ENCODE measurements at regions not wholly inside any gene's neighbourhood (a gene's known extent, or its start where the extent isn't known, plus 50 kb on each side); places are given as distances from the start of the nearest gene placed in this dataset.

- 30 to 32% methylated on average over 14 of the region's 14 CpGs for WGBS, 2 experiments
- Histone ChIP-seq H3K9me3 (ENCODE audit: control insufficient read depth, low read length) (no peaks in the 10 kb centered on the region), H3K27ac (ENCODE audit: insufficient read depth, low read depth, low read length, poor library complexity, severe bottlenecking) (peak overlapping the region; percentile 83), H3K27me3 (ENCODE audit: control insufficient read depth, insufficient read depth, low read length, poor library complexity, severe bottlenecking) (no peaks in the 10 kb centered on the region), H3K4me1 (ENCODE audit: control insufficient read depth, insufficient read depth, low read length) (peaks cover 48% of the 10 kb centered on the region), H3K4me3 (ENCODE audit: insufficient read depth, low read depth, low read length) (no peak overlapping the region), H3K36me3 (ENCODE audit: control insufficient read depth, insufficient read depth, low read length) (no peaks in the 10 kb centered on the region)
These were observed 106.4 kb upstream of the SESN3 start for GRCh38 chr11:95337175-95337957.

GRCh38 chr11:95335989-95336388 lies 105.0 kb upstream of the SESN3 start:
- Histone ChIP-seq H3K4me3 (ENCODE audit: insufficient read depth, low read depth, low read length) (no peak overlapping the region), H3K9me3 (ENCODE audit: control insufficient read depth, low read length) (no peaks in the 10 kb centered on the region), H3K27ac (ENCODE audit: insufficient read depth, low read depth, low read length, poor library complexity, severe bottlenecking) (no peak overlapping the region), H3K4me1 (ENCODE audit: control insufficient read depth, insufficient read depth, low read length) (peaks cover 40% of the 10 kb centered on the region), H3K27me3 (ENCODE audit: control insufficient read depth, insufficient read depth, low read length, poor library complexity, severe bottlenecking) (no peaks in the 10 kb centered on the region), H3K36me3 (ENCODE audit: control insufficient read depth, insufficient read depth, low read length) (no peaks in the 10 kb centered on the region)
- WGBS, 2 experiments, result 86 to 98% methylated on average over 2 to 3 of the region's 3 CpGs

- 91% methylated on average over 1 of the region's 1 CpG for WGBS, 2 experiments
- peaks cover 9% of the 10 kb centered on the region for H3K4me1 ChIP-seq (ENCODE audit: control insufficient read depth, insufficient read depth, low read length)
- H3K9me3 ChIP-seq (ENCODE audit: control insufficient read depth, low read length), result no peaks in the 10 kb centered on the region
- no peak overlapping the region for H3K4me3 ChIP-seq (ENCODE audit: insufficient read depth, low read depth, low read length)
- H3K36me3 ChIP-seq (ENCODE audit: control insufficient read depth, insufficient read depth, low read length), result no peaks in the 10 kb centered on the region
- no peaks in the 10 kb centered on the region for H3K27me3 ChIP-seq (ENCODE audit: control insufficient read depth, insufficient read depth, low read length, poor library complexity, severe bottlenecking)
- no peak overlapping the region for H3K27ac ChIP-seq (ENCODE audit: insufficient read depth, low read depth, low read length, poor library complexity, severe bottlenecking)
These were observed 100.2 kb upstream of the SESN3 start for GRCh38 chr11:95331161-95331560.

GRCh38 chr11:95330302-95330701 lies 99.3 kb upstream of the SESN3 start:
- H3K27me3 ChIP-seq (ENCODE audit: control insufficient read depth, insufficient read depth, low read length, poor library complexity, severe bottlenecking), result no peaks in the 10 kb centered on the region
- H3K27ac ChIP-seq (ENCODE audit: insufficient read depth, low read depth, low read length, poor library complexity, severe bottlenecking), result no peak overlapping the region
- no peak overlapping the region for H3K4me3 ChIP-seq (ENCODE audit: insufficient read depth, low read depth, low read length)
- no peaks in the 10 kb centered on the region for H3K9me3 ChIP-seq (ENCODE audit: control insufficient read depth, low read length)
- no peaks in the 10 kb centered on the region for H3K36me3 ChIP-seq (ENCODE audit: control insufficient read depth, insufficient read depth, low read length)
- WGBS, 2 experiments, result 93 to 97% methylated on average over 1 of the region's 1 CpG
- peaks cover 4% of the 10 kb centered on the region for H3K4me1 ChIP-seq (ENCODE audit: control insufficient read depth, insufficient read depth, low read length)

GRCh38 chr11:95327273-95327948 lies 96.4 kb upstream of the SESN3 start:
- no peak overlapping the region for H3K27ac ChIP-seq (ENCODE audit: insufficient read depth, low read depth, low read length, poor library complexity, severe bottlenecking)
- 89 to 100% methylated on average over 2 of the region's 2 CpGs for WGBS, 2 experiments
- H3K4me3 ChIP-seq (ENCODE audit: insufficient read depth, low read depth, low read length), result no peak overlapping the region
- no peaks in the 10 kb centered on the region for H3K9me3 ChIP-seq (ENCODE audit: control insufficient read depth, low read length)
- H3K27me3 ChIP-seq (ENCODE audit: control insufficient read depth, insufficient read depth, low read length, poor library complexity, severe bottlenecking), result no peaks in the 10 kb centered on the region
- H3K36me3 ChIP-seq (ENCODE audit: control insufficient read depth, insufficient read depth, low read length), result no peaks in the 10 kb centered on the region
- H3K4me1 ChIP-seq (ENCODE audit: control insufficient read depth, insufficient read depth, low read length), result peaks cover 4% of the 10 kb centered on the region

- Histone ChIP-seq H3K36me3 (ENCODE audit: control insufficient read depth, insufficient read depth, low read length) (no peaks in the 10 kb centered on the region), H3K27me3 (ENCODE audit: control insufficient read depth, insufficient read depth, low read length, poor library complexity, severe bottlenecking) (no peaks in the 10 kb centered on the region), H3K27ac (ENCODE audit: insufficient read depth, low read depth, low read length, poor library complexity, severe bottlenecking) (no peak overlapping the region), H3K4me1 (ENCODE audit: control insufficient read depth, insufficient read depth, low read length) (peaks cover 4% of the 10 kb centered on the region), H3K9me3 (ENCODE audit: control insufficient read depth, low read length) (no peaks in the 10 kb centered on the region), H3K4me3 (ENCODE audit: insufficient read depth, low read depth, low read length) (no peak overlapping the region)
- WGBS, 2 experiments, result 96 to 99% methylated on average over 6 to 8 of the region's 8 CpGs
These were observed 94.8 kb upstream of the SESN3 start for GRCh38 chr11:95325777-95326258.

GRCh38 chr11:95324826-95325225 lies 93.8 kb upstream of the SESN3 start:
- Histone ChIP-seq H3K36me3 (ENCODE audit: control insufficient read depth, insufficient read depth, low read length) (no peaks in the 10 kb centered on the region), H3K4me1 (ENCODE audit: control insufficient read depth, insufficient read depth, low read length) (no peaks in the 10 kb centered on the region), H3K27ac (ENCODE audit: insufficient read depth, low read depth, low read length, poor library complexity, severe bottlenecking) (no peak overlapping the region), H3K4me3 (ENCODE audit: insufficient read depth, low read depth, low read length) (no peak overlapping the region), H3K9me3 (ENCODE audit: control insufficient read depth, low read length) (no peaks in the 10 kb centered on the region), H3K27me3 (ENCODE audit: control insufficient read depth, insufficient read depth, low read length, poor library complexity, severe bottlenecking) (no peaks in the 10 kb centered on the region)
- 71 to 72% methylated on average over 1 of the region's 1 CpG for WGBS, 2 experiments

GRCh38 chr11:95322539-95322938 lies 91.5 kb upstream of the SESN3 start:
- no peak overlapping the region for H3K27ac ChIP-seq (ENCODE audit: insufficient read depth, low read depth, low read length, poor library complexity, severe bottlenecking)

GRCh38 chr11:95318498-95318897 lies 87.5 kb upstream of the SESN3 start:
- Histone ChIP-seq H3K27ac (ENCODE audit: insufficient read depth, low read depth, low read length, poor library complexity, severe bottlenecking) (no peak overlapping the region), H3K4me3 (ENCODE audit: insufficient read depth, low read depth, low read length) (no peak overlapping the region), H3K36me3 (ENCODE audit: control insufficient read depth, insufficient read depth, low read length) (no peaks in the 10 kb centered on the region), H3K9me3 (ENCODE audit: control insufficient read depth, low read length) (no peaks in the 10 kb centered on the region), H3K27me3 (ENCODE audit: control insufficient read depth, insufficient read depth, low read length, poor library complexity, severe bottlenecking) (no peaks in the 10 kb centered on the region), H3K4me1 (ENCODE audit: control insufficient read depth, insufficient read depth, low read length) (no peaks in the 10 kb centered on the region)

More at GRCh38 chr11:95322539-95322938, 91.5 kb upstream of the SESN3 start:
- no peaks in the 10 kb centered on the region for H3K9me3 ChIP-seq (ENCODE audit: control insufficient read depth, low read length)
- H3K27me3 ChIP-seq (ENCODE audit: control insufficient read depth, insufficient read depth, low read length, poor library complexity, severe bottlenecking), result no peaks in the 10 kb centered on the region
- H3K36me3 ChIP-seq (ENCODE audit: control insufficient read depth, insufficient read depth, low read length), result no peaks in the 10 kb centered on the region
- no peaks in the 10 kb centered on the region for H3K4me1 ChIP-seq (ENCODE audit: control insufficient read depth, insufficient read depth, low read length)
- no peak overlapping the region for H3K4me3 ChIP-seq (ENCODE audit: insufficient read depth, low read depth, low read length)

GRCh38 chr11:95308512-95309035 lies 77.6 kb upstream of the SESN3 start:
- 88 to 94% methylated on average over 1 of the region's 2 CpGs for WGBS, 2 experiments
- Histone ChIP-seq H3K9me3 (ENCODE audit: control insufficient read depth, low read length) (no peaks in the 10 kb centered on the region), H3K4me3 (ENCODE audit: insufficient read depth, low read depth, low read length) (no peak overlapping the region), H3K4me1 (ENCODE audit: control insufficient read depth, insufficient read depth, low read length) (peaks cover 2% of the 10 kb centered on the region), H3K27ac (ENCODE audit: insufficient read depth, low read depth, low read length, poor library complexity, severe bottlenecking) (no peak overlapping the region), H3K36me3 (ENCODE audit: control insufficient read depth, insufficient read depth, low read length) (no peaks in the 10 kb centered on the region), H3K27me3 (ENCODE audit: control insufficient read depth, insufficient read depth, low read length, poor library complexity, severe bottlenecking) (no peaks in the 10 kb centered on the region)
